ENCODE measurements at regions not wholly inside any gene's neighbourhood (a gene's known extent, or its start where the extent isn't known, plus 50 kb on each side); places are given as distances from the start of the nearest gene placed in this dataset.

DNA sequence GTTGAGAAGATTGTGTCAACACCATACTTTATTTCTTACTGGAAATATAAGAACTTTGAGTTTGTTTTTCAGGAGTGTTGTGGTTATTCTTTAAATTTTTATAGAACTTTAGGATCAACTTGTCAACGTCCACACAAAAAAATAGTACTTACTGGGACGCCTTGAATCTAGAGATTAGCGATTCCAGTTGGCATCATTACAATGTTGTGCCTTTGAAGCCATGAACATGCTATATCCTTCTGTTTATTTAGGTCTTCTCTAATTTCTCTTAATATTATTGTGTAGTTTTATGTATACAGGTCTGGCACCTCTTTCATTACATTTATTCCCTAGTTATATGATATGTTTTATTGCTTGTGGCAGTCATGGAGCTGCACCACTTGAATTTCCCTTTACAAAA is 320.8 kb upstream of the CCDC196 start (continued):
- TF ChIP-seq TBL1XR1 (IDR thresholded peaks at IDR 0.05; ENCODE audit: low read depth, low read length): no peak
- no peak for TF ChIP-seq ZNF24 (IDR thresholded peaks at IDR 0.05)
- TF ChIP-seq IRF4 (IDR thresholded peaks at IDR 0.05; ENCODE audit: low read depth, low read length): no peak
- TF ChIP-seq NFIC (IDR thresholded peaks at IDR 0.05; ENCODE audit: low read depth, low read length): no peak
- TF ChIP-seq, protein P1, sequence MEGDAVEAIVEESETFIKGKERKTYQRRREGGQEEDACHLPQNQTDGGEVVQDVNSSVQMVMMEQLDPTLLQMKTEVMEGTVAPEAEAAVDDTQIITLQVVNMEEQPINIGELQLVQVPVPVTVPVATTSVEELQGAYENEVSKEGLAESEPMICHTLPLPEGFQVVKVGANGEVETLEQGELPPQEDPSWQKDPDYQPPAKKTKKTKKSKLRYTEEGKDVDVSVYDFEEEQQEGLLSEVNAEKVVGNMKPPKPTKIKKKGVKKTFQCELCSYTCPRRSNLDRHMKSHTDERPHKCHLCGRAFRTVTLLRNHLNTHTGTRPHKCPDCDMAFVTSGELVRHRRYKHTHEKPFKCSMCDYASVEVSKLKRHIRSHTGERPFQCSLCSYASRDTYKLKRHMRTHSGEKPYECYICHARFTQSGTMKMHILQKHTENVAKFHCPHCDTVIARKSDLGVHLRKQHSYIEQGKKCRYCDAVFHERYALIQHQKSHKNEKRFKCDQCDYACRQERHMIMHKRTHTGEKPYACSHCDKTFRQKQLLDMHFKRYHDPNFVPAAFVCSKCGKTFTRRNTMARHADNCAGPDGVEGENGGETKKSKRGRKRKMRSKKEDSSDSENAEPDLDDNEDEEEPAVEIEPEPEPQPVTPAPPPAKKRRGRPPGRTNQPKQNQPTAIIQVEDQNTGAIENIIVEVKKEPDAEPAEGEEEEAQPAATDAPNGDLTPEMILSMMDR (IDR thresholded peaks at IDR 0.05 in 2 of 3, conservative IDR thresholded peaks at IDR 0.05 in 1 of 3; ENCODE audit: control insufficient read depth in 2 of 3, extremely low read depth in 1 of 3, insufficient read depth in 1 of 3, low read depth in 3 of 3, low read length in 3 of 3): no peak
- TF ChIP-seq CHD2 (IDR thresholded peaks at IDR 0.05; ENCODE audit: borderline replicate concordance, low read depth, low read length): no peak
- TF ChIP-seq POU2F2 (IDR thresholded peaks at IDR 0.05; ENCODE audit: borderline replicate concordance, low read depth, low read length): no peak
- no peak for TF ChIP-seq MYC (IDR thresholded peaks at IDR 0.05; ENCODE audit: insufficient read depth, insufficient read length, insufficient replicate concordance, low read length, severe bottlenecking)

DNA sequence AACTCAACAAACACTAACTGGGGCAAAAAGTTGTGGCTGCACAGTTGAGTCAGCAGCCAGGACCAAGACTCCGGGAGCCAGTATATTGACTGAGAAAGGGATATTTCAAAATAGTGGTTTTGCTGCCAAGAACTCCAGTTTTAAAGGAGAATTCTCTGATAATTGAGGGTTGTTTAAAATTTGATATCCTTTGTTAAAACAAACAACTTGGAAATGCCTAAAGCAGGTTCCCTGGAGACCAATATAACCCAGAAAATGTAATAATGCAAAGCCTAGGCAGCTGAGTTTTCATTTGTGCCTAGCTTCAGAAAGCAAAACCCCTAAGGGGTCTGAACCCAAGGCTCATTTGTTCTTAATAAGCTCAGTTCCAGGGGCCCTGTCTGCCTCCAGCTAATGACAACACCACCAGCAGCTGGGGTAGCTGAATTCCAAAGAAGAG is 311.7 kb upstream of the CCDC196 start:
- in situ Hi-C loops (cut with MboI) (no loop called here), intact Hi-C loops (cut with micrococcal nuclease; ENCODE audit: unreplicated experiment) (no loop called here)
- no peaks in the 10 kb centered on the region for H3K4me1 ChIP-seq (ENCODE audit: control insufficient read depth, insufficient read depth, low read length)
- ChIA-PET POLR2A (no interaction called here), RAD21 (ENCODE audit: unreplicated experiment) (no interaction called here), SMC1A (ENCODE audit: uncharacterized antibody, unreplicated experiment) (no interaction called here), CTCF (interaction anchor here (0.6 kb wide), 1 partner anchor 34 kb away, joined by 4 read pairs; no protein-coding TSS in a partner anchor)
- no peaks in the 10 kb centered on the region for H3K36me3 ChIP-seq (ENCODE audit: control insufficient read depth in 2 of 2, insufficient read depth in 2 of 2, low read length in 1 of 2)
- DNase-seq (ENCODE audit: low read depth, low spot score) (no peak), FAIRE-seq (no peak), ATAC-seq (no peak)
- no peaks in the 10 kb centered on the region for H4K20me1 ChIP-seq (ENCODE audit: control insufficient read depth, insufficient read depth)
- no peaks in the 10 kb centered on the region for H3K9me3 ChIP-seq (replicated peaks; ENCODE audit: control insufficient read depth, insufficient read depth, low read length)
- H3K27ac ChIP-seq (ENCODE audit: control insufficient read depth, insufficient read depth): no peak overlapping the region
- H3K27me3 ChIP-seq (replicated peaks in 1 of 2; ENCODE audit: control insufficient read depth in 2 of 2, insufficient read depth in 2 of 2, low read length in 1 of 2): no peaks in the 10 kb centered on the region; a peak in 1 of 4 replicates
- WGBS (ENCODE audit: insufficient coverage, insufficient replicate concordance, low lambda C conversion rate, missing lambda C conversion rate): 50% methylated on average over 1 of the region's 1 CpG
- H3K9ac ChIP-seq (ENCODE audit: control insufficient read depth, insufficient read depth, low read length): no peak overlapping the region
- no peak overlapping the region for H3K4me2 ChIP-seq (ENCODE audit: control insufficient read depth, insufficient read depth)
- no TSS peak for BruUV-seq (replicated peaks)
- no peak overlapping the region for H2AFZ ChIP-seq (ENCODE audit: control insufficient read depth, low read depth, low read length)
- no peaks in the 10 kb centered on the region for H3K79me2 ChIP-seq (ENCODE audit: control insufficient read depth, insufficient read depth, low read length)
- TF ChIP-seq RAD21 (IDR thresholded peaks at IDR 0.05; ENCODE audit: insufficient read depth, low read depth, low read length): no peak
- no peak for TF ChIP-seq POLR2AphosphoS2 (IDR thresholded peaks at IDR 0.05; ENCODE audit: low read depth, low read length)
- no peak for TF ChIP-seq KDM1A (IDR thresholded peaks at IDR 0.05; ENCODE audit: borderline replicate concordance)
- TF ChIP-seq RB1 (IDR thresholded peaks at IDR 0.05; ENCODE audit: borderline replicate concordance): no peak
- no peak for TF ChIP-seq SMAD5 (IDR thresholded peaks at IDR 0.05; ENCODE audit: low read depth)
- TF ChIP-seq FOXK2 (IDR thresholded peaks at IDR 0.05): no peak
- no peak for TF ChIP-seq CBX5 (IDR thresholded peaks at IDR 0.05; ENCODE audit: low read depth)
- TF ChIP-seq TCF7 (IDR thresholded peaks at IDR 0.05; ENCODE audit: borderline replicate concordance): no peak
- TF ChIP-seq CHD1 (IDR thresholded peaks at IDR 0.05; ENCODE audit: low read depth, low read length): no peak
- TF ChIP-seq RBBP5 (conservative IDR thresholded peaks at IDR 0.05): no peak
- TF ChIP-seq MTA3 (IDR thresholded peaks at IDR 0.05; ENCODE audit: borderline replicate concordance, low read length): no peak
- no peak for TF ChIP-seq MTA2 (IDR thresholded peaks at IDR 0.05; ENCODE audit: low read depth)
- no peak for TF ChIP-seq IRF4 (IDR thresholded peaks at IDR 0.05; ENCODE audit: low read depth, low read length)
- TF ChIP-seq SMC3 (IDR thresholded peaks at IDR 0.05; ENCODE audit: borderline replicate concordance, low read length): no peak
- TF ChIP-seq MYB (IDR thresholded peaks at IDR 0.05; ENCODE audit: borderline replicate concordance, low read depth, low read length): no peak
- no peak for TF ChIP-seq ZNF274 (IDR thresholded peaks at IDR 0.05; ENCODE audit: insufficient read depth, insufficient read length)
- no peak for TF ChIP-seq MEF2B (IDR thresholded peaks at IDR 0.05; ENCODE audit: partially characterized antibody, poor library complexity, severe bottlenecking)
- TF ChIP-seq IKZF1 (conservative IDR thresholded peaks at IDR 0.05): no peak
- TF ChIP-seq KLF5 (IDR thresholded peaks at IDR 0.05; ENCODE audit: partially characterized antibody): no peak
- no peak overlapping the region for H3K4me3 ChIP-seq

Measured in GM12878 (cell line).